ENCODE measurements at regions not wholly inside any gene's neighbourhood (a gene's known extent, or its start where the extent isn't known, plus 50 kb on each side); places are given as distances from the start of the nearest gene placed in this dataset.
"Not testable (repeated sequence)": the region's sequence is repeated elsewhere in the genome, so short reads cannot be mapped to it uniquely, and the experiment has no call there.

DNA sequence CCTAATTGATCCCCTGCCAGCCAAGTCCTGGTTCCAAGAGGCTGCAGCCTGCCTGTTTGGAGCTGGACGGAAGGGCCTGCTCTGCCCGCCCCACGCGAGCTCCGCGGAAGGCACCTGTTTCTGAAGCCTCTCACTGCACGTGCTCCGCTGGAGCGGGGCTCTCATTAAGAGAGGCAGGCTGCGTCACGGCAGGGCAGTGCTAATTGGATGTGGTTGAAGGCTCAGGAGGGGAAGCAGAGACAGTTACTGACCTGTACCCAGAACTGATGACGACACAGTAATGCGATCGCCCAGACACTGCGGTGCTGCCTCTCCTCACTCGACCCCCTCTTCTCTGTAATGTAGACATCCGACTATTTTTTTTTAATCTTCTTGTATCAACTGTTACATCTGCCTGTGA, 411.1 kb upstream of the MGMT start:
- DNase-seq (ENCODE audit: low read depth): no peak

DNA sequence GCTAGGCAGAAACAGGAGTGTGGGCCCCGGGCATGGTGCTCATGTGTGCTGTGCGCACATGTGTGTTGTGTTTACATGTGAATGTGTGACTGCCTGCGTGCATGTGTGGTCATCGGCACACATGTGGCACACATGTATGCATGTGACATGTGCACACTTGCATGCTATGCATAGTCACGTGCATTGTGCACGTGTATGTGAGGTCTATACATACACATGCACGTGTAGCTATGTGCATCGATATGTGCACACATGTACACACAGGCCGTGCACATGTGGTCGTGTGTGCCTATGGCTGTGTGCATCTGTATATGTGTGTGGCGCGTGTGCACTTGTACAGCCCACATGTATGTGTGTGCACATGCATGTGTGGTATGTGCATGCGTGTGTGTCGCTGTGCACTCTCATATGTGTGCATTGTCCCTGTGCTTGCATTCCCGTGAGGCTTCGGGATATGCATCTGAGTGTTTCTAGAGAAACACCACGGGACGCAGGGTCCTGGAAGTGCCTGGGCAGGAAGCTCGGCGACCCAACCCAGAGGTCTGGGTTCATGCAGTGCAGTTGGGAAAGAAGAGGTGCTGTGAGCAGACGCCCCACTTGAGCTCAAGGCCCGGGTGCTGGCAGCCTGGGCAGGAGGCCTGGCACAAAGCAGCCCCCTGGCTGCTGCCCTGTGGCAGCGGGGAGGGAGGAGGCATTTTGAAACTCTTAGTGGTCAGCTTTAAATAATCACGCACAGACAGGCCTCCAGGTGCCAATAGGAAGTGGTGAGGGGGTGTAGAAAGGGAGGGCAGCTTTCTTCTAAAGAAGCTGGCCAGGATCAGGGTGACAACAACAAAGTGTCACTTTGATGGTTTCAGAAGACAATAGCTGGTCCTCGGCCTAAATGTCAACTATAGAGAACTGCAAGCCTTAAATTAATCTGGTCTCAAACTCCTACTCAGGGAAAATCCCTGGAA, 410.0 kb upstream of the MGMT start:
- DNase-seq (ENCODE audit: low read depth): no peak

DNA sequence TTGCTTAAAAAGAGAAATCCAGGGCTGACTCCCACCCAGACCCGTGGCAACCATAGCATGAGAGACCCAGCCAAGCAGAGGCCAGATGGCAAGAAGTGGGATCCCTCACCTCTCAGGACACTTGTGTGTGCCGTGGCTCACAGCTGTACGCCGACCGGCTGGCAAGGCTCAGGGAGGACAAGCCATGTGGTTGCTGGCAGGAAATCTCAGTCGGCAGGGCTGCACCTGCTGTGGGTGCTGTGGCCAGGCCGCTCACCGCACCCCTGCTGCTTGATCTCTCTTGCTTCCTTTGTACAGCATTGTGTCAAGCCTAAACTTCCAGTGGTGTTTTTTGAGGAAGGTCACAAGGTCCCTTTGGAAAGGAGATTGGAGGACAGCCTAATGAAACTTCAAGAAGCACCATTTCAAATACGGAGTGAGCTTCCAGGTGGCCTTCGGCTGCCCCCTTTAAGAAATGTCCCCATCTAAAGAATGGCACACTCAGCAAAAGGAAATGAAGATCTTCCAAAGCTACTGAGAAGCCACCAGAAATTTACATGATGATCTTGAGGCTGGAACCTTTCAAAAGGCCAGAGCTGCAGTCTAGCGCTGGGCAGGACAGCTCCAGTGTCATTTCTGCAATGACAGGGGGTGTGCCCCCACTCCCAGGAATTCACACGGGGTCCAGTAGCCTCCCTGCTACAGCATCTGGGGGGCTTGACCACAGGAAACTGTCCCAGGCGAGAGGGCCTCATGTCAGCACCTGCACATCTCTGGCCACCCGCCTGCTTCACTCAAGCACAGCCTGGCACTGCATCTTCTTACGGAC, 409.0 kb upstream of the MGMT start:
- no peak for DNase-seq (ENCODE audit: low read depth)

DNA sequence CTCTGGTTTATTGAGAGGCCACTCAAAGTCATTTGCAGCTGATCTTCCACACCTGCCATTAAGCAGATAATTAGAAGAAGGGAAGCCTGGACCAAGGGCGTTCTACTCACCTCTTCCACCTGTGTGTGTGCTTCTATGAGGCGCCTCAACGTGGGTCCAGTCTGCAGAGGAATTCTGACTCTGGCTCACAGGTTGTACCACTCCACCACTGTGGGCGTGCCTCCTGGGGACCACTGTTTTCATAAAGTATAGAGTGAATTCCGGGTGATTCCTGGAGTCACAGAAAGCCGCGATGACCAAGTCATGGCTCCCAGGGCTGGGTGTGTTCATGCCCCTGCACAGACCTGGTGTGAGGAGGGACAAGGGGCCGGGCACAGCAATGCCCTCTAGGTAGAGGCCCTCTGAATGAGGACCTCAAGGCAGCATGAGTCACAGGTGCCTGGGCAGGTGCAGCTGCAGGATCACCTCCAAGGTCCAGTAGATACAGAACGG, 408.3 kb upstream of the MGMT start:
- DNase-seq (ENCODE audit: low read depth): no peak

DNA sequence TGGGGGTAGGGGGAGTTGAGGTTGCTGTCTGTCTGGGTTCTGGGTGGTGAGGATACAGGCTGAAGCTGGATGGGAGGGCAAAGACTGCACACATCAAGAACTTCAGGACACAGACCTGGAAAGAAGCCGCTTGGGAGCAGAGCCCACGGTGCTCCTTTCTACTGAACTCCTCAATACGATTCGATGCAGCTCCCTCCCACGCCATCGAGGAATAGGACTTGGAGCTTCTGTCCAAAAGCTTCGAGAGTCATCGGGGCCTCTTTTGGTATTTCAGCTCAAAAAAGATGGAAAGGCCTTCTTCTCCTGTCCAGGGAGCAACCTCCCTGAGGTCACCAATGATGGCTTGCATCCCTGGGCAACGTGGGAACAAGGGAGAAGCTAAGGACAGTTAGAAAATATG, 407.1 kb upstream of the MGMT start:
- DNase-seq (ENCODE audit: low read depth): no peak

DNA sequence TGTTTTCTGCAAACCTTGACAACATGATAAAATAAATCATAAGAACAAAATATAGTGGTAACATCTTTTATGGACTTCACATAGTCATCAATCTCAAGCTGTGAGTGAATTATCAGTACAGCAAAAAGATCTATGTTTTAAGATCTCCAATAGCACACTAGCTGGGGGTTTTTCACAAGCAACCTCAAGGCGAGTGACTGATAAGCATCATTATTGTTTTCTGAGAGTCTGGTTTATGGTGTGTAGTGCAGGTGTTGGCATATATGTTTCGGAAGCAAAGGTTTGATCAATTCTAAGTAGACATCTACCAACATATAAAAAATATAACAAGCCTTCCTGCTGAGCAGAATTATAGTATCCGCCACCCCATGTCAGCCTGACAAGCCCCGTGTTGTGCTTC, 403.8 kb upstream of the MGMT start:
- no peak for DNase-seq (ENCODE audit: low read depth)

DNA sequence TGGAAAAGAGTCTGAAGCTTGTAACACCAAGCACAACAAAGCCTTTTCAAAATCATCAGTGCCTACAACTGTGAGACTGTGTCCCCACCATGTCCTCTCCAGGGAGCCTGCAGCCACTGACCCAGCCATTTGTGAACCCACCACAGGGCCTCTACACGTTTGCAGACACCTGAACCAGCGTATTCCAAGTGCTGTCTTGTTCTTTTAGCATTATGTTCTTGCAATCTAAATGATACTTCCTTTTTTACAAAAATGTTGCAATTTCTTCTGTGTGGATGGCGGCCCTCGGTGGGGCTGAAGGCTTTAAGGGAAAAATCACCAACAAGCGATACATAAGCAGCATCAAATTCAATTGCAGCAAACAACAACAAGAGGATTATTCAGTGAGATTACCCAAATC, 403.2 kb upstream of the MGMT start:
- no peak for DNase-seq (ENCODE audit: low read depth)

DNA sequence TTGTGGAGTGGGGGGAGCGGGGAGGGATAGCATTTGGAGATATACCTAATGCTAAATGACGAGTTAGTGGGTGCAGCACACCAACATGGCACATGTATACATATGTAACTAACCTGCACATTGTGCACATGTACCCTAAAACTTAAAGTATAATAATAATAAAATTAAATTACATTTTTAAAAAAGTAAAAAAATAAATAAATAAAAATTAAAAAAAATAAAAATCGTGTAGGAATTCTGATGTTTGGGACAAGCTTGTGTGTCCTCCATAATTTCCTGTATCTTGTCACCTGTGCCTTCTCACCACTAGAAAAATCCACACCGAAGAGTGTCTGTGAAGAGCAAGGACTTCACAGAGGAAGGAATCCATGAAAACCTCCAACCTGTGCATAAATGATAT, 400.5 kb upstream of the MGMT start:
- DNase-seq (ENCODE audit: low read depth): not testable (repeated sequence)

DNA sequence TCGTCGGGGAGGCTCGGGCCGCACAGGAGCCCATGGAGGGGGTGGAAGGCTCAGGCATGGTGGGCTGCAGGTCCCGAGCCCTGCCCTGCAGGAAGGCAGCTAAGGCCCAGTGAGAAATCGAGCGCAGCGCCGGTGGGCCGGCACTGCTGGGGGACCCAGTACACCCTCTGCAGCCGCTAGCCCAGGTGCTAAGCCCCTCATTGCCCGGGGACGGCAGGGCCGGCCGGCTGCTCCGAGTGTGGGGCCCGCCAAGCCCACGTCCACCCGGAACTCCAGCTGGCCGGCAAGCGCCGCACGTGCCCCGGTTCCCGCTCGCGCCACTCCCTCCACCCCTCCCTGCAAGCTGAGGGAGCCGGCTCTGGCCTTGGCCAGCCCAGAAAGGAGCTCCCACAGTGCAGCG, 395.6 kb upstream of the MGMT start:
- not testable (repeated sequence) for DNase-seq (ENCODE audit: low read depth)

DNA sequence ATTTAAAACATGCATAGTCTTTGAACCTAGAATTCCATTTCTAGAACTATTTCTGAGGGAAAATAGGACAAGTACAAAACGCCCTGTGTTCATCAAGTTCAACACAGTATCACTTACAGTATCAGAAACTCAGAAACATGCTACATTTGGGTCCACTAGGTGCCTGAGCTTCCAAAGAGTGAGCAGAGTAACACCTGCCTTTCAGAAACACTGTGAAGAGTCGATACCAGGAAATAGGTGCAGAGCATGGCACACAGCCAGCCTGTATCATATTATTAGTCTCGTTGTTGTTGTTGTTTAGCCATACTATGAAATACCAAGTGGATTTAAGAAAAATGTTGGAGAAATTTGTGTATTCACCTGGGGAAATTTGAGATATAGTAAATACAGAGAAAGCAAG, 392.1 kb upstream of the MGMT start:
- no peak for DNase-seq (ENCODE audit: low read depth)

DNA sequence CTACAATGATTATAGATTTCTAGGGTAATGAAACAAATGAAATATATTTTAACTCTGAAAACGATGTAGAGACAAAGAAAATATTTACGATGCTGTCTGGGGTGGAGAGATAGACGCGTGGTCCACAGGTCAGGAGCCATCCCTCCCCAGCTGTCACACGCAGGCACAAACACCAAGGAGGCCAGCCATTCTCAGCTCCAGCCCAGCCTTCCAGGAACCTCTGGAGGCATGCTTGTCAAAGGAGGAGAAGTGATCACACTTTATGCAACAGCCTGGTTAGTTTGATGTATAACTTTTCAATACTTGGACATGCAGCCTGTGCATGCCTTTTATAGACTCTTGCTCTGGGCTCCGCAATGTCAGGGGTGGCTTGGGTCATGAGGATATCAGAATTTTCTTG, 391.5 kb upstream of the MGMT start:
- DNase-seq (ENCODE audit: low read depth): no peak

DNA sequence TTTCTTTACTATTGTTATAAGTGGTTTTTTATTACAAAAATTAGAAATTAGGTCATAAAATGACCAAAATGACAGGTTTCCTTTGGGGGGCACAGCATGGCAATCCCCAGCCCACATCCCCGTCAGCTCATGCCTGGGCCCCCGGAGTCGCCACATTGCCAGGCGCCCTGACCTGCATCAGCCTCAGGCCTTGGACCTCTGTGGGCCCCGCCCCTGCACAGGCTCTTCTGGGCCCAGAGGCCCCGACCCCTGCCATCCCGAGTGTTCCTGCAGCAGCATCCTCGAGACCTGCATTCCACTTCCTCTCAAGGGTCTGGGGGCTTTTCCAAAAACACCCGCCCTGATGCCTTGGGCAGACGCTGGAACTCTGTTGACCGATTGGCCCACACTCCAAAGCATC, 391.1 kb upstream of the MGMT start:
- DNase-seq (ENCODE audit: low read depth): no peak

DNA sequence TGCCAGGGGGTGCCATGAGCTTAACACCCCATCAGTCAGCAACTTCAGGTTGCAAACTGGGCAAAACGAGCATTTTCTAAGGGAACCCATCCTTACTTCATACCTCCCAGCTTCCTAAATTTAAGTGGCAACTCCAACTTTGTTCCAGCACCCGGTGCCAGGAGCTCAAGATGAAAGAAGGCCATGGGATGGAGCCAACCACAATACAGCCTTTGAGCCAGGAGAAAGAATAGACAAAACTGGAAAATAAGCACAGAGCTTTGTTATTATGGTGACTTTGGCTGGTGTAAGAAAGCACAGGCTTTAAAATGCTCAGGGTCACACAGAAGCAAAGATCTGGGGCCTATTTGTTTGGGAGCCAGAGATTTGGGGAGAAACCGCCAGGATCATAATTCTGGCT, 388.7 kb upstream of the MGMT start:
- no peak for DNase-seq (ENCODE audit: low read depth)

DNA sequence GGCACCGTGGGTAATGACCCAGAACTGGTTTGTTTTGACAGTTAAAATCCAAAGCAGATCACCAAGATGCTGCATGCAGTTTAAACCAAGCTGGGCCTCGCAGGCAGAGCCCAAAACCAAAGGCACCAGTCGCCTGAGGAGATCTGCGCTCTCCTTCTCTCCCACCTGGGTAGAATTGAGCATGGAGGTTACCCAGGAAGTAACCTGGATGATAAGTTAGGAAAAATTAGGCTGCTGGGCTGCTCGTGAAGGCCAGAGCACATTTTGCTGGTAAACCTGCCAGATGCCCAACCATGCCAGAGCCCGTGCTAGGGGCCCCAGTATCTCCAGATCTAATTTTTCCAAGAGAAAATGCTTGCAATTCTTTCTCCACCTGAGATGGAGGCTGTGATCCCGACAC, 388.3 kb upstream of the MGMT start:
- no peak for DNase-seq (ENCODE audit: low read depth)

DNA sequence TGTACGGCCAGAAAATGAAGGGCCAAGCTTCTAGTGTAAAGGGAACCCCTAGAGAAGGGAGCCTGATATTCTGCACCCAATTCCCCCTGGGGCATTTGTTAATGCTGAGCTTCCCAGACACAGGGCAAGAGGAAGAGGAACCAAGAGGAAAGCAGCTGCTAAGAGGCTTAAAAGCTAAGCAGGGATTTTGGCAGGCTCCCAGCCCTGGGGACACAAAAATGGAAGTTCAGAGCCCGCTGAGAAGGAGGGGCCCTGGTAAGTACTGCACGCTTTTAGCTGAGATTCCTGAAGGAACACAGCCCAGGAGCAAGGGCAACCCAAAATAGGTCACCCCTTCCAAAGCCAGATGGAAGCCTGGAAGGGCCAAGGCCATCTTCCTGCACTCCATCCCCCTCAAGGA, 387.3 kb upstream of the MGMT start:
- no peak for DNase-seq (ENCODE audit: low read depth)

DNA sequence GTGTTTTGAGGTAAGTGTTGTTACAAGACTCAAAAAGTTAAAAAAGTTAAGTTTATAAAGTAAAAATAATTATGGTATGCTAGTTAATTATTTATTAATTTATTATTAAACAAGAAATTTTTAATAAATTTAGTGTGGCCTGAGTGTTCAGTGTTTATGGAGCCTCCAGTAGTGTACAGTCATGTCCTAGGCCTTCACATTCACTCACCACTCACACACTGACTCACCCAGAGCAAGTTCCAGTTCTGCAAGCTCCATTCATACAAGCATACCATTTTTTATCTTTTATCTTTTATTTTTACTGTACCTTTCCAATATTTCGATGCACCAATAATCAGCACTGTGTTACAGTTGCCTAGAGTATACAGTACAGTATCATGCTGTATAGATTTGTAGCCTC, 381.2 kb upstream of the MGMT start:
- DNase-seq (ENCODE audit: low read depth): no peak

DNA sequence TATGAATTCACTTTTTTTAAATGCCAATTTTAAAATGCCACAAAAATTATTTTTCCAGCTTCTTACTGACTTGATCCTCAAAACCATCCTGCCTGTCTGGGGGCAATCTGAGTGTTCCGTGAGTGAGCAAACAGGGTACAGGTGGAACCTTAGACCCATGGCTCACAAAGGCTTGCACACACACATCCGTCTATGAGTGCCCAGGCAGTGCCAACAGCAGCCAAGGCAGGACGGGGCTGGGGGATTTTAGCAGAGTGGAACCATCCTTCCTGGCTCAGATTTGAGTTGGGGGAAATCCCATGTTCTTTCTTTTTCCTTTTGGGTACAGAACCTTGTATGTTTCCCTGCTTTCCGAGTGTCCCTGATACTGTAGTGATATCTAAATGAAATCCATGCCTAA, 377.7 kb upstream of the MGMT start:
- no peak for DNase-seq (ENCODE audit: low read depth)

DNA sequence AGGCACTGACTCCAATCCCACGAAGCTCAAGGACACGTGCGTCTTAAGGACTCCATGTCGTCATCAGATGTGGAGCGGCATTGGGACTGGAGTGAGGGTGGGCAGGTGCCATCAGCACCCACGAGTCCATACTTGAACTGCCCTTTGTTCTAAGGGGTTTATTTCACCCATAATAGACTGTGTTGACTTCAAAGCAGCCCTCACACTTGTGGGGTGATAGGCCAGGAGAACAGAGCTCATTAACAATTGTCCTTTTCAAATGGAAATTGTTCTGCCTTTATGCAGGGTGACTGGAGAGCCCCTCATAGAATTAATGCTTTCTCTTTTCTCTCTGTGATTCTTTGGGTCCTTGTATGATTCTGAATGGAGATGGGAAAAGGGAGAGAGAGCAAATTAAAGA, 376.9 kb upstream of the MGMT start:
- no peak for DNase-seq (ENCODE audit: low read depth)

DNA sequence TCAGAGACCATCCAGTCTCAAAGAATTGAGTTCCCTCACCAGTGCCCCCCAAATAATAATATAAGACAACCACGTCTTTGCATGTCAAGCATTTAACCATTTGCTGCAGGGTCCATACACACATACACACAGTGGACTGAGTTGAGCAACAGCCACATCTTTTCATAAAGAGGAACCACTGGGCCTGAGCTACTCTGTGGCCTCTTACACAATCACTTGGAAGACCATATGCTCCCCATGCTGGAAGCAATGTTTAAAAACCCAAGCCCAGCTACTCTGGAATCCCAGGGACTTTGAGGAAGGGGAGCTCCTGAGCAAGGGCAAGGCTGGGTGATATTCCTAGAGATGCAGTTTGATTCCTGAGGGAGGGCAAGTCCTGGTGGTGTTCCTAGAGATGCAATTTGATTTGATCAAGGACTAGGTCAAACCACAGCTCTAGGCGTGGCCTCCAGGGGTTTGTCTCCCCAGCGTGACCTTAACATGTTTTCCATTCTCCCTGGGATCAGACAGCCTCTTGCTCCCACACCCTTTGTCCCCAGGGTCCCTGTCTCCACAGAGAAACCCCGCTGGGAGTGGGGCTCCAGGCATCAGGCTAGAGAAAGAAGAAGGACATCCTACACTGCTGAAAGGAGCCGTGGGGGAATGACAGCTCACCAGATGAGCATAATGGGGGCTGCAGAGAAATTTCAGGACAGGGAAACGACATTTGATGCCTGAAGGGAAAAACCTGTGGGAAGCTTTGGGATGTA, 376.2 kb upstream of the MGMT start:
- no peak for DNase-seq (ENCODE audit: low read depth)

DNA sequence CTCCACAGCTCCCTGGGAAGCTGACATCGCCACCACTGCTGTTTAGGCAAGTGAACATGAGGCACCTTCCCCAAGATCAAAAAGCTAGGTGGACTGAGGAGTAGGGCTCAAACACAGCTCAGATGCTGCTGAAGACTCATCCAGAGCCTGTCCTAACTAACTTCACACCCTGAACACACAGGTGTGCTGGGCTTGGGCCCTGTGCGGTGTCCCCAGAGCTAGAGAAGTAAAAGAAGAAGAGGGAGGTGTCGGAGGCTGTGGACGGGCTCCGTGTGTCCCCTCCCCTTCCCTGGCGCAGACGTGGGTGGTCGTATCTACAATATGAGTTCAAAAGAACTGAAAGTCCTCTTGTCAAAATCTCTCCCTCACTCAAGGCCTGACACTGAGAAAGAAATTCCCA, 373.4 kb upstream of the MGMT start:
- DNase-seq (ENCODE audit: low read depth): no peak

DNA sequence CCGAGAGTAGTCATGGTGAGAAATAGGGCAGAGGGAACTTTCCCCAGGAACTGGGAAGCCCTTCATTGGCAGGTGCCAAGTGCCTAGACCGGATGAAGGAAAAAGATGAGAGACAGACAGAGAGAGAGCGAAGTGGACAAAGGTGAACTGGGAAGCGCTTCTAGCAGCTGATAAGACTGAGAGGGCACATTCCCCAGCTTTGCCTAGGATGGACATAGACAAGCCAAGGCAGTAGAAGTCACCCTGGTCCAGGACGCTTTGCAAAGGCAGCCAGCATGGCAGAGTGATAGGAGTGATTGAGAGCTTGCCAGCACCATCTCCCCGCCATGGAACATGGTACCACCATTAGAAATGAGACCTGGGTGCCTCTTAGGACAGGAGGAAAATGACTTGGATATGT, 372.8 kb upstream of the MGMT start:
- no peak for DNase-seq (ENCODE audit: low read depth)

DNA sequence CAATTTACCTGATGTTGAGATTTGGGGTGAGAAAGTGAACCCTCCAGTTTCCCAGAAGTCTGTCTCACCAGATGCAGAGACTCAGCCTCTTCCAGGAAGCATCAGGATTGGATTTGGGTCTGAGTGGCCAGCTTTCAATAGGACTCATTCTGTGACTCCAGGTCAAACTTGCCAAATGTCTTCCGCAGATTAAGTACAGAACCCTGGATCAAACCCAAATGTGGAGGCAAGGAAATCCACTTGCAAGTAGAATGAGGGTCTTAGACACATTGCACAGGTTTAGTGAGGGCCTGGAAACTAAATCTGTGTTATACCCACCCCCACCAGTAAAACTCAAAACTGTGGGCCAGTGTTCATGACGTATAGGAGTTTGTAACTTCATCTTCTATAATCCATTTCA, 372.2 kb upstream of the MGMT start:
- no peak for DNase-seq (ENCODE audit: low read depth)
